Activated CD8-positive, alpha-beta T cell treated with anti-CD3 and anti-CD28 coated beads for 36 hours (primary cell): ENCODE measurements at regions not wholly inside any gene's neighbourhood (a gene's known extent, or its start where the extent isn't known, plus 50 kb on each side); places are given as distances from the start of the nearest gene placed in this dataset.

ENCODE experiments used
- ATAC-seq: fragments of 200-7000 bp; cut with Tn5 transposase; one replicate; pipeline ENCODE4 v1.10.0; 2021; ENCODE audit warnings: mild to moderate bottlenecking, moderate library complexity
- CTCF ChIA-PET: fragments of 350-600 bp; sonication (Branson Sonifier 250); formaldehyde crosslinking; loops from one replicate; lab custom pipeline; 2021; ENCODE audit warnings: antibody characterized with exemption; lab: Charles Lee
- POLR2A ChIA-PET: fragments of 350-600 bp; sonication (Branson Sonifier 250); formaldehyde crosslinking; loops from one replicate; lab custom pipeline; 2021; ENCODE audit warnings: antibody characterized with exemption; lab: Charles Lee
- DNase-seq: peaks from one replicate; pipeline ENCODE4 v3.0.0-alpha.2; 2020
- H3K27ac Mint-ChIP-seq: one replicate; pipeline ENCODE4 v1.8.0; 2021; ENCODE audit warnings: mild to moderate bottlenecking, mixed read lengths
- H3K27me3 Mint-ChIP-seq: one replicate; pipeline ENCODE4 v1.8.0; 2021; ENCODE audit warnings: mixed read lengths
- H3K36me3 Mint-ChIP-seq: one replicate; pipeline ENCODE4 v1.8.0; 2021; ENCODE audit warnings: low read depth, mixed read lengths
- H3K4me1 Mint-ChIP-seq: one replicate; pipeline ENCODE4 v1.8.0; 2021; ENCODE audit warnings: low read depth, mixed read lengths
- H3K4me3 Mint-ChIP-seq: one replicate; pipeline ENCODE4 v1.8.0; 2021; ENCODE audit warnings: mild to moderate bottlenecking, moderate library complexity, mixed read lengths
- H3K9me3 Mint-ChIP-seq: one replicate; pipeline ENCODE4 v1.8.0; 2021; ENCODE audit warnings: mixed read lengths
- intact Hi-C: fragments of 100-400 bp; cut with micrococcal nuclease; formaldehyde crosslinking; loops from one replicate; pipeline ENCODE4 v1.10.0; 2022
- TF ChIP-seq, protein P1 (sequence below): fragments of 200-600 bp; IDR thresholded peaks from one replicate; pipeline ENCODE4 v1.8.0; 2022; ENCODE audit warnings: antibody characterized with exemption, mild to moderate bottlenecking

DNA sequence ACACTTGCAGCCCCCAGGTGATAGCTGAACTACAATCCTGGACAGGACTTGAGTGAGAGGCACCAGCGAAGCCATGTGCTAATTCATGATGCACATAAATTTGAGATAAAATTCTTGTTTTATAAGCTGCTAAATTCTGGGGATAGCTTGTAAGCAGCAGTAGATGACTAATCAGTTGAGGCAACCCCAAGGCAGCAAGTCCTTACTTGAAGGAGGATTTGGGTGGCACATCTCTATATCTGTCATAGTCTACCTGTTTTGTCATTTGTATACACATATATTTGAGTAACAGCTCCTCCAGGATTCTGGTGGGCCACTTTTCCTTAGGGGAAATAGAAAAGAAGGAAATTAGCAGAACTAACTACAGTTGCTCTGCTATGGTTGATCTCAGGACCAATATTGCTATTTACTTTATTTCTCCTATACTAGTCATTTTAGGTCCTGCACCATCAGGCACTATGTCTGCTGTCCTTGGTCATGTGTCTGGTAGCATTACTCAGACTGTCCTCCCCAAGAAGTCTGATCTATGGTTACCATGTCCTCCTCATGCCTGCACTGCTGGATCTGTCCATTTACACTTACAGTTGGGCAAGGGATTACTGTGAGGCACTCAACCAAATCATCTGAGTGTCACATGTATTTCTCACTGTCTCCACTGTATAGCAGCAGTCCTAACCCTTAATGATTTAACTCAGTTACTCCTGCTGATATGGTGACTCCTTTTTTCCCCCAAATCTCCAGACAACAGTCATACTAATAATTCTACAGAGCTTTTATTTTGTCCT is 436.0 kb upstream of the CWC22 start:
- Mint-ChIP-seq H3K27ac (no peak overlapping the region), H3K4me3 (no peak overlapping the region), H3K9me3 (peaks cover 4% of the 10 kb centered on the region), H3K27me3 (no peaks in the 10 kb centered on the region), H3K4me1 (no peaks in the 10 kb centered on the region), H3K36me3 (no peaks in the 10 kb centered on the region)
- DNase-seq (no peak), ATAC-seq (no peak)
- ChIA-PET POLR2A (no interaction called here), CTCF (no interaction called here)
- intact Hi-C loops, result no loop called here
- TF ChIP-seq, protein P1, sequence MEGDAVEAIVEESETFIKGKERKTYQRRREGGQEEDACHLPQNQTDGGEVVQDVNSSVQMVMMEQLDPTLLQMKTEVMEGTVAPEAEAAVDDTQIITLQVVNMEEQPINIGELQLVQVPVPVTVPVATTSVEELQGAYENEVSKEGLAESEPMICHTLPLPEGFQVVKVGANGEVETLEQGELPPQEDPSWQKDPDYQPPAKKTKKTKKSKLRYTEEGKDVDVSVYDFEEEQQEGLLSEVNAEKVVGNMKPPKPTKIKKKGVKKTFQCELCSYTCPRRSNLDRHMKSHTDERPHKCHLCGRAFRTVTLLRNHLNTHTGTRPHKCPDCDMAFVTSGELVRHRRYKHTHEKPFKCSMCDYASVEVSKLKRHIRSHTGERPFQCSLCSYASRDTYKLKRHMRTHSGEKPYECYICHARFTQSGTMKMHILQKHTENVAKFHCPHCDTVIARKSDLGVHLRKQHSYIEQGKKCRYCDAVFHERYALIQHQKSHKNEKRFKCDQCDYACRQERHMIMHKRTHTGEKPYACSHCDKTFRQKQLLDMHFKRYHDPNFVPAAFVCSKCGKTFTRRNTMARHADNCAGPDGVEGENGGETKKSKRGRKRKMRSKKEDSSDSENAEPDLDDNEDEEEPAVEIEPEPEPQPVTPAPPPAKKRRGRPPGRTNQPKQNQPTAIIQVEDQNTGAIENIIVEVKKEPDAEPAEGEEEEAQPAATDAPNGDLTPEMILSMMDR, result no peak

DNA sequence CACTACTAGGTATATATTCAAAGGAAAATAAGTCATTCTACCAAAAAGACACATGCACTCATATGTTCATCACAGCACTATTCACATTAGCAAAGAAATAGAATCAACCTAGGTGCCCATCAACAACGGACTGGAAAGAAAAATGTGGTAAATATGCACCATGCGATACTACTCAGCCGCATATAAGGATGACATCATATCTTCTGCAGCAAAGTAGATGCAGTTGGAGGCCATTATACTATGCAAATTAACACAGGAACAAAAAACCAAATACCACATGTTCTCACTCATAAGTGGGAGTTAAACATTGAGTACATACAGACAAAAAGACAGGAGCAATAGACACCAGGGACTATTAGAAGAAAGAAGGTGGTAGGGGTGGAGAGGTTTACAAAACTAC is 412.1 kb upstream of the CWC22 start:
- intact Hi-C loops, result no loop called here
- Mint-ChIP-seq H3K36me3 (no peaks in the 10 kb centered on the region), H3K4me3 (no peak overlapping the region), H3K4me1 (no peaks in the 10 kb centered on the region), H3K27me3 (no peaks in the 10 kb centered on the region), H3K27ac (no peak overlapping the region), H3K9me3 (peaks cover 4% of the 10 kb centered on the region)
- ChIA-PET POLR2A (no interaction called here), CTCF (no interaction called here)
- TF ChIP-seq, protein P1, result no peak
- DNase-seq, result no peak
- ATAC-seq, result no peak

DNA sequence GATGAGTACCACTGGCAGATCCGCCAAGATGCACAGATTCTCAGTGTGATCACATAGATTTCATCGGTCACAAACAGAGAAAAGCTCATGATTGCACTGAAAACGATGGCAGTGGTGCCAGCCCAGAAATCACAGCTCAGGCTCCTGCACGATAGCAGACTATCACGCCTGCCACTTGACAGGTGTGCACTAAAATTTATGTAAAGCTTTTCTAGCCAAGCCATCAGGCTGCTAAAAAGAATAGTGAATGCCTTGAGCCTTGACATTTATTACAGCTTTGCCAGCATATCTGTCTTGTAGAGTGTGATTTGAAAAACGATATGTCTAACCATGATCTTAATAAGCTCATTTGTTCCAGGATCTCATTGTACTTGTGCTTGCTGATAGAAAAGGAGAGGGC is 409.5 kb upstream of the CWC22 start:
- Mint-ChIP-seq H3K4me3 (no peak overlapping the region), H3K9me3 (peaks cover 4% of the 10 kb centered on the region), H3K36me3 (no peaks in the 10 kb centered on the region), H3K27me3 (no peaks in the 10 kb centered on the region), H3K27ac (no peak overlapping the region), H3K4me1 (no peaks in the 10 kb centered on the region)
- ATAC-seq, result no peak
- ChIA-PET CTCF (no interaction called here), POLR2A (no interaction called here)
- DNase-seq, result no peak
- intact Hi-C loops, result no loop called here
- TF ChIP-seq, protein P1, result no peak

DNA sequence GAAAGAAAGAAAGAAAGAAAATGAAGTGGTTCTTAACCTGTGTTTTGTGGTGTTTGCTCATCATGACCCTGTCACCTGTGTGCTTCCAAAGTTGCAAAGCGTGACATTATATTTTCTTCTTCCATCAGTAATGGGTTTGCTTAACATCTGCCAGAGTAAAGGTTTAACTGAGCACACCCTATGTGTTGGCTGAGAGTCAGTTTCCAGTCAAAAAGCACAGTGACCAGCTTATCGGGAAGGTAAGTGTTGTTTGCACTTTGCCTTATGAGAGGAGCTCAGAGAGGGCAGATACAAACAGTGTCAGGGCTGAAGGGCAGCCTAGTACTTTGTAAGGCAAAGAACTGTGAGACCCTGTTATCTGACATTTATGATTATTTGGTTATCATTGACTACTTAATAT is 406.2 kb upstream of the CWC22 start:
- no peaks in the 10 kb centered on the region for H3K27me3 Mint-ChIP-seq
- CTCF ChIA-PET, result no interaction called here
- TF ChIP-seq, protein P1, result no peak
- no peak for DNase-seq
- no peaks in the 10 kb centered on the region for H3K4me1 Mint-ChIP-seq
- peaks cover under 1% of the 10 kb centered on the region for H3K9me3 Mint-ChIP-seq
- no peaks in the 10 kb centered on the region for H3K36me3 Mint-ChIP-seq
- ATAC-seq, result no peak
- intact Hi-C loops, result no loop called here
- H3K27ac Mint-ChIP-seq, result no peak overlapping the region
- POLR2A ChIA-PET, result no interaction called here
- H3K4me3 Mint-ChIP-seq, result no peak overlapping the region

DNA sequence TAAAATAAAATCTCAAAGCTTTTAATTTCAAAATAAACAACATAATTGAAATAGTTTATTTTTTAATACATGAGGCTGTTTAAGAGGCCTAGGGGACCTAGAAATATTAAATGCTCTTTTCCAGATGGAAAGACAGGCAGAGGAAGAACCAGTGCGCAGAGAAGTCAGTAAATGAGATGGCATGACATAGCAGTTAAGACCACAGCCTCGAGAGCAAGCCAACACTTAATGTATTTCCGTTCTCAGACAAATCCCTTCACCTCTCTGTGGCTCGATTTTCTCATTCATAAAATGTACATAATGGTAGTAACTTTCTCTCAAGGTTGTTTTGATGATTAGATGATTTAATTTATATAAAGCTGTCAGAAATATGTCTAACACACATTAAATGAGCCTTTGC is 405.1 kb upstream of the CWC22 start:
- CTCF ChIA-PET, result no interaction called here
- H3K27me3 Mint-ChIP-seq, result no peaks in the 10 kb centered on the region
- TF ChIP-seq, protein P1, result no peak

More for the DNA sequence above, 405.1 kb upstream of the CWC22 start:
- POLR2A ChIA-PET, result no interaction called here
- Mint-ChIP-seq H3K4me1 (no peaks in the 10 kb centered on the region), H3K4me3 (no peak overlapping the region), H3K9me3 (no peaks in the 10 kb centered on the region), H3K36me3 (no peaks in the 10 kb centered on the region), H3K27ac (no peak overlapping the region)
- DNase-seq (no peak), ATAC-seq (no peak)
- intact Hi-C loops, result no loop called here
